Naive thymus-derived CD4-positive, alpha-beta T cell (primary cell): ENCODE measurements at regions not wholly inside any gene's neighbourhood (a gene's known extent, or its start where the extent isn't known, plus 50 kb on each side); places are given as distances from the start of the nearest gene placed in this dataset.

ENCODE experiments used
- ATAC-seq: fragments of 150-1000 bp; cut with Tn5 transposase; 2 replicates; pipeline ENCODE4 v1.10.0; 2021; ENCODE audit warnings: mild to moderate bottlenecking, moderate library complexity
- CTCF ChIA-PET: fragments of 350-600 bp; sonication (Branson Sonifier 250); formaldehyde crosslinking; loops from one replicate; lab custom pipeline; 2021; ENCODE audit warnings: antibody characterized with exemption; lab: Charles Lee
- POLR2A ChIA-PET: fragments of 350-600 bp; sonication (Branson Sonifier 250); formaldehyde crosslinking; loops from one replicate; lab custom pipeline; 2021; ENCODE audit warnings: antibody characterized with exemption, inconsistent platforms; lab: Charles Lee
- DNase-seq, 9 donors: peaks; one replicate each; pipeline versions ENCODE4 v3.0.0 to v3.0.0-alpha.2; 2020 to 2022; ENCODE audit warnings: mixed read lengths in 1 of 9
- H3K27ac ChIP-seq: one replicate; pipeline ENCODE4 v1.7.0; 2013; ENCODE audit warnings: mild to moderate bottlenecking, low read depth, low read length, moderate library complexity
- H3K27me3 ChIP-seq, 2 donors: one replicate each; pipeline ENCODE4 v1.7.0; 2013; ENCODE audit warnings: low read length in 2 of 2, mild to moderate bottlenecking in 2 of 2, moderate library complexity in 2 of 2; ENCODE audit not compliant: control insufficient read depth in 2 of 2, insufficient read depth in 2 of 2
- H3K36me3 ChIP-seq, 3 experiments: 1 replicate in 2 of 3; 2 replicates in 1 of 3; pipeline ENCODE4 v1.7.0; 2013; ENCODE audit warnings: low read length in 3 of 3, mild to moderate bottlenecking in 3 of 3, moderate library complexity in 1 of 3; ENCODE audit not compliant: insufficient read depth in 3 of 3, control insufficient read depth in 2 of 3
- H3K4me1 ChIP-seq, 2 donors: one replicate each; pipeline ENCODE4 v1.7.0; 2013; ENCODE audit warnings: low read length in 2 of 2, mild to moderate bottlenecking in 2 of 2, moderate library complexity in 1 of 2; ENCODE audit not compliant: control insufficient read depth in 2 of 2, insufficient read depth in 2 of 2
- H3K4me3 ChIP-seq: 2 replicates; pipeline ENCODE4 v1.7.0; 2013; ENCODE audit warnings: mild to moderate bottlenecking, low read length
- H3K9me3 ChIP-seq, 3 experiments: 1 replicate in 2 of 3; 2 replicates in 1 of 3; pipeline ENCODE4 v1.7.0; 2013; ENCODE audit warnings: low read length in 3 of 3; ENCODE audit not compliant: control insufficient read depth in 2 of 3
- H3K27ac Mint-ChIP-seq, 9 donors: one replicate each; pipeline ENCODE4 v1.8.0; 2020 to 2022; ENCODE audit warnings: mixed read lengths in 9 of 9, mild to moderate bottlenecking in 8 of 9, moderate library complexity in 5 of 9, inconsistent platforms in 2 of 9
- H3K27me3 Mint-ChIP-seq, 5 donors: one replicate each; pipeline ENCODE4 v1.8.0; 2021 to 2022; ENCODE audit warnings: mixed read lengths in 5 of 5, mild to moderate bottlenecking in 1 of 5
- H3K36me3 Mint-ChIP-seq, 5 donors: one replicate each; pipeline ENCODE4 v1.8.0; 2020 to 2022; ENCODE audit warnings: mixed read lengths in 5 of 5, mild to moderate bottlenecking in 3 of 5, inconsistent platforms in 1 of 5
- H3K4me1 Mint-ChIP-seq, 7 donors: one replicate each; pipeline ENCODE4 v1.8.0; 2020 to 2022; ENCODE audit warnings: mixed read lengths in 7 of 7, mild to moderate bottlenecking in 3 of 7, inconsistent platforms in 1 of 7
- H3K4me3 Mint-ChIP-seq, 10 donors: one replicate each; pipeline ENCODE4 v1.8.0; 2020 to 2022; ENCODE audit warnings: mild to moderate bottlenecking in 10 of 10, mixed read lengths in 10 of 10, moderate library complexity in 6 of 10, inconsistent platforms in 2 of 10
- H3K9me3 Mint-ChIP-seq, 11 donors: one replicate each; pipeline ENCODE4 v1.8.0; 2020 to 2022; ENCODE audit warnings: mixed read lengths in 11 of 11, mild to moderate bottlenecking in 4 of 11, inconsistent platforms in 1 of 11, moderate library complexity in 1 of 11
- intact Hi-C, 2 donors: fragments of 100-400 bp; cut with micrococcal nuclease; formaldehyde crosslinking; loops; one replicate each; pipeline ENCODE4 v1.15.1; 2023

DNA sequence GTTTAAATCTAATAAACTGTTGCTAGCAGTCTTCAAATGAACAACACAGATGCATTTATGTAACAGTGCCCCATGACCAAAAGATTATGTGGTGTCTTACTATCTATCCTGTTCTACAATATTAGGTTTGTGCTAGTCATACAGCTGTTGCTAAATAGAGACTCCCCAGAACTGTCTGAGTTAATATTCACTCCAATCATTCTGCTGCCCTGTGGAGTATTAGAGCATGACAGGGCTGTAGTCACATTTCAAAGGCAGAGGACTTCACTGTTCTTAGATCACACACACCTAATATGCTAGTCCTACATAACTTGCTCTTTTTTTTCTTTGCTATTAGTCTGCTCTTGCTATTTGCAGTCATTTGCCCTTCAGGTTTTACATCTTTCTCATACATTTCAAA is 157.6 kb upstream of the MDGA2 start:
- CTCF ChIA-PET = no interaction called here
- Mint-ChIP-seq H3K4me1 (no peaks in the 10 kb centered on the region), H3K4me3 (no peak overlapping the region), H3K36me3 (no peaks in the 10 kb centered on the region), H3K27ac (no peak overlapping the region), H3K9me3 (peaks cover 0 to 30% (median 2%) of the 10 kb centered on the region in 11 donors), H3K27me3 (no peaks in the 10 kb centered on the region)
- no peak for DNase-seq
- H3K27me3 ChIP-seq = no peaks in the 10 kb centered on the region
- ATAC-seq = no peak
- H3K27ac ChIP-seq = no peak overlapping the region
- POLR2A ChIA-PET = no interaction called here
- H3K36me3 ChIP-seq = no peaks in the 10 kb centered on the region
- no peaks in the 10 kb centered on the region for H3K4me1 ChIP-seq
- intact Hi-C loops = no loop called here
- H3K4me3 ChIP-seq = no peak overlapping the region
- H3K9me3 ChIP-seq = peaks cover 0 to 3% (median 0%) of the 10 kb centered on the region in 3 experiments

DNA sequence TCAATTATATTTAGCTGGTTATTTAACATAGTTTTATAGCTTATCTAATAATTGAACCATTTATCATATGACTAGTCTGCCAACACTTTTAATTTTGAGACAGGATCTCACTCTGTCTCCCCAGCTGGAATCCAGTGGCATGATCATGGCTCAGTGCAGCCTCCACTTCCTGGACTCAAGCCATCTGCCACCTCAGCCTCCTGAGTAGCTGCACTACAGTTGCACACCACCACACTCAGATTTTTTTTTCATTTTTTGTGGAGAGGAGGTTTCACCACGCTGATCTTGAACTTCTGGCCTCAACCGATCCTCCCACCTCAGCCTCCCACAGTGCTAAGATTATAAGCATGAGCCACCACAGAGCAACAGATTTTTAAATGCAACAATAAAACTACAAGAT is 151.4 kb upstream of the MDGA2 start:
- no peak for ATAC-seq
- Histone ChIP-seq H3K4me3 (no peak overlapping the region), H3K36me3 (no peaks in the 10 kb centered on the region), H3K9me3 (no peaks in the 10 kb centered on the region), H3K4me1 (no peaks in the 10 kb centered on the region), H3K27ac (no peak overlapping the region), H3K27me3 (no peaks in the 10 kb centered on the region)
- intact Hi-C loops = no loop called here
- H3K27ac Mint-ChIP-seq = no peak overlapping the region
- H3K4me1 Mint-ChIP-seq = no peaks in the 10 kb centered on the region
- H3K27me3 Mint-ChIP-seq = no peaks in the 10 kb centered on the region
- CTCF ChIA-PET = no interaction called here
- H3K36me3 Mint-ChIP-seq = no peaks in the 10 kb centered on the region
- H3K4me3 Mint-ChIP-seq = no peak overlapping the region
- DNase-seq = no peak
- H3K9me3 Mint-ChIP-seq = peaks cover 0 to 10% (median 3%) of the 10 kb centered on the region in 11 donors
- POLR2A ChIA-PET = no interaction called here

DNA sequence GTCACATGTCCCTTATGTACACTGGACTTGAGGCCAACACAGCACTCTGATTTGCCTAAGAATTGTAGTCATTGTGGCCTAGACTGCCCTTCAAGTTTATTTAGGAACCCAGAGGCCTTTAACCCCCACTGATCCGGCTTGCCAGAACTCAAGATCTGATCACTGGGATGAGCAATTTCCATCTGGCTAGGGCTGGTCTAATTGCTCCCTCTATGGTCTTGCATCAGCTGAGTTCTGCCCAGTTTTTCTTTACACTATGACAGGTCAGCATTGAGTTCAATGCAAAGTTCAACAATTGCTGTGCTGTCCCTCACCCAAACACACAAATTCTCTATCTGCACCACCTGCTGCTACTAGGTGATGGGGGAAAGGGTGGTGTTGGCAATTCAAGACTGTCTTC is 146.9 kb upstream of the MDGA2 start:
- DNase-seq (no peak), ATAC-seq (no peak)
- Histone ChIP-seq H3K4me1 (no peaks in the 10 kb centered on the region), H3K9me3 (peaks cover 0 to 4% (median 0%) of the 10 kb centered on the region in 3 experiments), H3K27me3 (no peaks in the 10 kb centered on the region), H3K4me3 (no peak overlapping the region), H3K36me3 (no peaks in the 10 kb centered on the region), H3K27ac (no peak overlapping the region)
- Mint-ChIP-seq H3K9me3 (peaks cover 3 to 21% (median 10%) of the 10 kb centered on the region in 11 donors), H3K27ac (no peak overlapping the region), H3K36me3 (no peaks in the 10 kb centered on the region), H3K27me3 (no peaks in the 10 kb centered on the region), H3K4me1 (no peaks in the 10 kb centered on the region), H3K4me3 (no peak overlapping the region)
- intact Hi-C loops = no loop called here
- POLR2A ChIA-PET = no interaction called here
- CTCF ChIA-PET = no interaction called here

DNA sequence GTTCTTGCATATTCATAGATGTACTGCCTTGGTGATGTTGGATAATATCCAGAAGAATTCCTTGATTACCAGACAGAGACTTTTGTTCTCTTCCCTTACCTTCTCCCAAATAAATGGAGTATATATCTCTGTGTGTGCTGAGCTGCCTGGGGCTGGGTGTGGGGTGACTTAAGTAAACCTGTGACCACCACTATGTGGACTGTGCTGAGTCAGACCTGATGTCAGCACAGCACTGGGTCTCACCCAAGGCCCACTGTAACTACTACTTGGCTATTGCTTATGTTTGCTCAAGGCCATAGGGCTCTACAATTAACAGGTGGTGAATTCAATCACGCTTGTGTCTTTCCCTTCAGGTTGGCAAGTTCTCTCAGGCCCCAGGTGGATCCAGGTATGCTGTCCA is 145.7 kb upstream of the MDGA2 start:
- Histone ChIP-seq H3K36me3 (no peaks in the 10 kb centered on the region), H3K4me1 (no peaks in the 10 kb centered on the region), H3K27ac (no peak overlapping the region), H3K27me3 (no peaks in the 10 kb centered on the region), H3K9me3 (peaks cover 0 to 11% (median 0%) of the 10 kb centered on the region in 3 experiments), H3K4me3 (no peak overlapping the region)
- intact Hi-C loops = no loop called here
- H3K4me3 Mint-ChIP-seq = no peak overlapping the region
- ChIA-PET CTCF (no interaction called here), POLR2A (no interaction called here)
- H3K27me3 Mint-ChIP-seq = no peaks in the 10 kb centered on the region
- no peaks in the 10 kb centered on the region for H3K4me1 Mint-ChIP-seq
- ATAC-seq = no peak
- no peaks in the 10 kb centered on the region for H3K36me3 Mint-ChIP-seq
- peaks cover 5 to 31% (median 14%) of the 10 kb centered on the region in 11 donors for H3K9me3 Mint-ChIP-seq
- H3K27ac Mint-ChIP-seq = no peak overlapping the region
- no peak for DNase-seq

DNA sequence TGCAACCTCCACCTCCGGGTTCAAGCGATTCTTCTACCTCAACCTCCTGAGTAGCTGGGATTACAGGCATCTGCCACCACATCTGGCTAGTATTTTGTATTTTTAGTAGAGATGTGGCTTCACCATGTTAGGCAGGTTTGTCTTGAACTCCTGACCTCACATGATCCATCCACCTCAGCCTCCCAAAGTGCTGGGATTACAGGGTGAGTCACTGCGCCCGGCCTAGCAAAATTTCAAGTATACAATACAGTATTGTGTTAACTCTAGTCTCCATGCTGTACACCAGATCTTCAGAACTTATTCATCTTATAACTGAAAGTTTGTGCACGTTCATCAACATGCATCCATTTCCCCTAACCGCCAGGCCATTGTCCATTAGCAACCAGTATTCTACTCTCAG is 115.1 kb upstream of the MDGA2 start:
- Histone ChIP-seq H3K4me1 (no peaks in the 10 kb centered on the region), H3K4me3 (no peak overlapping the region), H3K9me3 (no peaks in the 10 kb centered on the region), H3K27ac (no peak overlapping the region), H3K27me3 (no peaks in the 10 kb centered on the region), H3K36me3 (no peaks in the 10 kb centered on the region)
- DNase-seq (no peak), ATAC-seq (no peak)
- H3K4me1 Mint-ChIP-seq = no peaks in the 10 kb centered on the region
- ChIA-PET POLR2A (no interaction called here), CTCF (no interaction called here)
- no peaks in the 10 kb centered on the region for H3K36me3 Mint-ChIP-seq
- H3K27me3 Mint-ChIP-seq = no peaks in the 10 kb centered on the region
- peaks cover 0 to 12% (median 1%) of the 10 kb centered on the region in 11 donors for H3K9me3 Mint-ChIP-seq
- no peak overlapping the region for H3K27ac Mint-ChIP-seq
- H3K4me3 Mint-ChIP-seq = no peak overlapping the region
- intact Hi-C loops = no loop called here

DNA sequence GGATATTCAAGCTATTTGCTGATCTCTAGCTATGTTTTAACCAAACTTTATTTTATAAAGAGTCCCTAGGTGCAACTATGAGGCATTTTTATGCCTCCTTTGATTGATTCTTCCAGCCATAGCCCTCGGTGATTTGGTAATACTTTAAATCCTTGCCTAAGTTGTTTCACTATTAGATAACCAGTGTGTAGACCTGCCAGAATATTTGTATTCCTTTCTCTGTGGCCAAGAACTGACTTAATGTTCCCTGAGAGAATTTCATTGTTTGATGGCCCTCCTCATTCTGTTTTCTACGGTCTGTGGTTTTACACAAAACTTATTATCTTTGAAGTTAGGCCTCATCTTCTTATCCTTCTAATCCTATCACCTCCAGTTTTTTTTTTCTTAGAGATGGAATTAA is 109.7 kb upstream of the MDGA2 start:
- ChIA-PET CTCF (no interaction called here), POLR2A (no interaction called here)
- intact Hi-C loops = no loop called here
- no peak overlapping the region for H3K4me3 ChIP-seq
- Mint-ChIP-seq H3K4me1 (no peaks in the 10 kb centered on the region), H3K27ac (no peak overlapping the region), H3K27me3 (no peaks in the 10 kb centered on the region), H3K9me3 (peaks cover 0 to 21% (median 2%) of the 10 kb centered on the region in 11 donors), H3K4me3 (no peak overlapping the region), H3K36me3 (no peaks in the 10 kb centered on the region)
- no peaks in the 10 kb centered on the region for H3K4me1 ChIP-seq
- ATAC-seq (no peak), DNase-seq (no peak)
- H3K36me3 ChIP-seq = no peaks in the 10 kb centered on the region
- H3K27me3 ChIP-seq = no peaks in the 10 kb centered on the region
- no peaks in the 10 kb centered on the region for H3K9me3 ChIP-seq
- no peak overlapping the region for H3K27ac ChIP-seq

DNA sequence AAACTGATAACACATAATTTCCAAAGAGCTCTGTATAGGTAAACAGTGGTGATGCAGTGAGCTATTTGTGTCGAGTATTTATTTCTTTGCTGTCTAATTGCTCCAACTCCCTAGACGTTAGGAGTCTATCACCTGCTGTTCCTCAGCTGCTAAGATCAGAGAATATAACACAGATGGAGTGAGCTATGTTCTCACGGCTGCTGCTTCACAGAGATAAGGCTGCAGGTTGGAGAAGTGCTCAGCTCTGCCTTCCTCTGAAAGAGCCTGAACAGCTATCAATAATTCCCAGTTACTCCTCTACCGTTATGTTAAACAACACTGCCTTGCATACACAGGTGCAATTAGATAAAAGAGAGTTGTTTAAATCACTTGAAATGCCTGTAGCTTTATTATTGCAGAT is 103.2 kb upstream of the MDGA2 start:
- H3K4me3 ChIP-seq = no peak overlapping the region
- no peaks in the 10 kb centered on the region for H3K36me3 Mint-ChIP-seq
- intact Hi-C loops = no loop called here
- H3K9me3 ChIP-seq = no peaks in the 10 kb centered on the region
- ChIA-PET POLR2A (no interaction called here), CTCF (no interaction called here)
- H3K4me1 ChIP-seq = no peaks in the 10 kb centered on the region
- H3K27me3 Mint-ChIP-seq = no peaks in the 10 kb centered on the region
- H3K4me1 Mint-ChIP-seq = no peaks in the 10 kb centered on the region
- H3K9me3 Mint-ChIP-seq = peaks cover 0 to 15% (median 3%) of the 10 kb centered on the region in 11 donors
- DNase-seq (no peak), ATAC-seq (no peak)
- H3K4me3 Mint-ChIP-seq = no peak overlapping the region
- H3K36me3 ChIP-seq = no peaks in the 10 kb centered on the region
- no peak overlapping the region for H3K27ac Mint-ChIP-seq
- no peaks in the 10 kb centered on the region for H3K27me3 ChIP-seq
- H3K27ac ChIP-seq = no peak overlapping the region
